Activated naive CD8-positive, alpha-beta T cell treated with anti-CD3 and anti-CD28 coated beads, Interleukin-2, amount 50 U/mL, for 16 hours (primary cell): ENCODE measurements at regions not wholly inside any gene's neighbourhood (a gene's known extent, or its start where the extent isn't known, plus 50 kb on each side); places are given as distances from the start of the nearest gene placed in this dataset.
"Not testable (repeated sequence)": the region's sequence is repeated elsewhere in the genome, so short reads cannot be mapped to it uniquely, and the experiment has no call there.

Experiments used
- DNase-seq: peaks from one replicate; pipeline ENCODE4 v3.0.0-alpha.2; 2020; ENCODE audit warnings: low read depth, low spot score

GRCh38 chr17:64773386-64773835 lies 111.3 kb upstream of the SMURF2 start:
- no peak for DNase-seq

GRCh38 chr17:64772845-64773299 lies 110.8 kb upstream of the SMURF2 start:
- DNase-seq: no peak

- DNase-seq: no peak
These were observed 110.1 kb upstream of the SMURF2 start for GRCh38 chr17:64771980-64772844.

- DNase-seq: no peak
These were observed 107.6 kb upstream of the SMURF2 start for GRCh38 chr17:64769712-64770111.

- DNase-seq: no peak
These were observed 105.3 kb upstream of the SMURF2 start for GRCh38 chr17:64767269-64767997.

- no peak for DNase-seq
These were observed 103.2 kb upstream of the SMURF2 start for GRCh38 chr17:64765191-64765889.

- no peak for DNase-seq
These were observed 89.0 kb upstream of the SMURF2 start for GRCh38 chr17:64750891-64751677.

- DNase-seq: no peak
These were observed 88.4 kb upstream of the SMURF2 start for GRCh38 chr17:64750478-64750877.

GRCh38 chr17:64749306-64749705 lies 87.2 kb upstream of the SMURF2 start:
- DNase-seq: no peak

GRCh38 chr17:64747938-64748540 lies 85.9 kb upstream of the SMURF2 start:
- DNase-seq: no peak

- DNase-seq: no peak
These were observed 80.2 kb upstream of the SMURF2 start for GRCh38 chr17:64742326-64742725.

GRCh38 chr17:64741916-64742315 lies 79.8 kb upstream of the SMURF2 start:
- not testable (repeated sequence) for DNase-seq

GRCh38 chr17:64741038-64741641 lies 79.0 kb upstream of the SMURF2 start:
- no peak for DNase-seq

- no peak for DNase-seq
These were observed 77.4 kb upstream of the SMURF2 start for GRCh38 chr17:64739316-64740058.

GRCh38 chr17:64736804-64737492 lies 74.8 kb upstream of the SMURF2 start:
- DNase-seq: no peak

- no peak for DNase-seq
These were observed 70.4 kb upstream of the SMURF2 start for GRCh38 chr17:64732336-64733006.

GRCh38 chr17:64730023-64730422 lies 67.9 kb upstream of the SMURF2 start:
- DNase-seq: not testable (repeated sequence)

GRCh38 chr17:64729201-64729600 lies 67.1 kb upstream of the SMURF2 start:
- DNase-seq: no peak
